ENCODE measurements at regions not wholly inside any gene's neighbourhood (a gene's known extent, or its start where the extent isn't known, plus 50 kb on each side); places are given as distances from the start of the nearest gene placed in this dataset.

DNA sequence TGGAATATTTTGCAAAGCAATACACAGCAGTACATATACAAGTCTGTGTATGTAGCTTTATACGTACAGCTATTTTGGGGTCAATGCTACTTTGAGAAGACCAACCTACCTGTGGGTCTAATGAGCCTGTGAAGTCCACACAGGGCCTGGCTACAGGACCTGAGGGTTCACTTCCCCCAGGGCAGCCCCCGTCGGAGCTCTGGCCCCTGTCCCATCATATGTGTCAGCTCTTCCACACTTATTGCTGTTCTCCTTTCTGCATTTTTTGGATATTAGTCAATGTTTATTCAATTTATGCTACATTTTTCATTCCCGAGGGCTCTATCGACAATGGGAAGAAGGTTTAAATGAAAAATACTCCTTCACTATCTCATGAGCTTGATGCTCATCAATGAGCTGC, 1473.6 kb downstream of the BRD1 start:
- Histone ChIP-seq H3K79me1 (ENCODE audit: low read depth in 1 of 2, low read length in 2 of 2) (no peaks in the 10 kb centered on the region), H3K9me1 (ENCODE audit: insufficient read depth, low read length) (no peaks in the 10 kb centered on the region), H2BK15ac (ENCODE audit: low read depth, low read length) (no peak overlapping the region), H3K27me3 (ENCODE audit: control insufficient read depth, insufficient read depth, low read length) (no peaks in the 10 kb centered on the region), H4K8ac (ENCODE audit: low read depth in 2 of 2, low read length in 2 of 2) (no peak overlapping the region), H4K91ac (ENCODE audit: insufficient read depth, low read depth, low read length) (no peak overlapping the region), H2BK120ac (ENCODE audit: low read depth, low read length) (no peak overlapping the region), H2BK5ac (ENCODE audit: low read depth, low read length, poor library complexity, severe bottlenecking) (no peak overlapping the region), H3K18ac (ENCODE audit: low read depth, low read length) (no peak overlapping the region), H3K56ac (ENCODE audit: extremely low read depth, insufficient read depth, low read length) (no peak overlapping the region), H2AFZ (replicated peaks; ENCODE audit: low read length, poor library complexity) (no peak overlapping the region), H3K14ac (replicated peaks; ENCODE audit: low read depth, low read length) (no peak overlapping the region), H2AK5ac (ENCODE audit: low read depth, low read length) (no peak overlapping the region), H2AK9ac (replicated peaks; ENCODE audit: low read depth, low read length, poor library complexity) (no peak overlapping the region), H3K4me1 (ENCODE audit: control insufficient read depth, insufficient read depth, low read length) (no peaks in the 10 kb centered on the region), H3K9ac (ENCODE audit: low read depth, low read length) (no peak overlapping the region), H3K36me3 (ENCODE audit: control insufficient read depth, insufficient read depth, low read length) (no peaks in the 10 kb centered on the region), H4K20me1 (ENCODE audit: insufficient read depth, low read length) (no peaks in the 10 kb centered on the region), H3K27ac (ENCODE audit: insufficient read depth, low read length) (no peak overlapping the region), H3K9me3 (ENCODE audit: control insufficient read depth, insufficient read depth, low read length) (peaks cover 57% of the 10 kb centered on the region), H3K4ac (ENCODE audit: low read depth, low read length) (no peak overlapping the region), H4K5ac (ENCODE audit: low read depth, low read length) (no peak overlapping the region), H3K4me3 (ENCODE audit: insufficient read depth, low read depth, low read length) (no peak overlapping the region), H3K23ac (ENCODE audit: low read depth, low read length) (no peak overlapping the region), H2BK20ac (ENCODE audit: low read depth, low read length) (no peak overlapping the region), H3K4me2 (ENCODE audit: low read depth, low read length) (no peak overlapping the region)
- DNase-seq (no peak), ATAC-seq (ENCODE audit: low read depth) (no peak)
- BruUV-seq (replicated peaks): no TSS peak
- POLR2A ChIA-PET (ENCODE audit: unreplicated experiment): no interaction called here
- CTCF ChIA-PET: no interaction called here
- intact Hi-C loops (cut with micrococcal nuclease) (no loop called here), dilution Hi-C loops (cut with HindIII; ENCODE audit: low sequenced_read_pairs, unreplicated experiment) (no loop called here), in situ Hi-C loops (cut with MboI; ENCODE audit: low sequenced_read_pairs) (no loop called here)
- no CpG with 5 or more reads among the region's 5 CpGs for WGBS, 2 experiments (ENCODE audit: extremely low coverage in 2 of 2, insufficient read length in 1 of 2)
- TF ChIP-seq MAFK (IDR thresholded peaks at IDR 0.05; ENCODE audit: low read depth, low read length) (no peak), POLR2A (IDR thresholded peaks at IDR 0.05; ENCODE audit: low read depth, low read length) (no peak), CEBPB (IDR thresholded peaks at IDR 0.05; ENCODE audit: low read depth, low read length) (no peak), NFE2L2 (IDR thresholded peaks at IDR 0.05; ENCODE audit: low read depth, low read length) (no peak), RFX5 (IDR thresholded peaks at IDR 0.05; ENCODE audit: low read depth, low read length) (no peak), CHD1 (IDR thresholded peaks at IDR 0.05; ENCODE audit: low read depth, low read length) (no peak), RAD21 (IDR thresholded peaks at IDR 0.05; ENCODE audit: low read length) (no peak), BHLHE40 (IDR thresholded peaks at IDR 0.05; ENCODE audit: low read depth, low read length) (no peak), FOS (IDR thresholded peaks at IDR 0.05; ENCODE audit: low read depth, low read length) (no peak), MXI1 (IDR thresholded peaks at IDR 0.05; ENCODE audit: borderline replicate concordance, low read depth, low read length) (no peak)
- TF ChIP-seq, protein P1, sequence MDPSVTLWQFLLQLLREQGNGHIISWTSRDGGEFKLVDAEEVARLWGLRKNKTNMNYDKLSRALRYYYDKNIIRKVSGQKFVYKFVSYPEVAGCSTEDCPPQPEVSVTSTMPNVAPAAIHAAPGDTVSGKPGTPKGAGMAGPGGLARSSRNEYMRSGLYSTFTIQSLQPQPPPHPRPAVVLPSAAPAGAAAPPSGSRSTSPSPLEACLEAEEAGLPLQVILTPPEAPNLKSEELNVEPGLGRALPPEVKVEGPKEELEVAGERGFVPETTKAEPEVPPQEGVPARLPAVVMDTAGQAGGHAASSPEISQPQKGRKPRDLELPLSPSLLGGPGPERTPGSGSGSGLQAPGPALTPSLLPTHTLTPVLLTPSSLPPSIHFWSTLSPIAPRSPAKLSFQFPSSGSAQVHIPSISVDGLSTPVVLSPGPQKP (IDR thresholded peaks at IDR 0.05; ENCODE audit: borderline replicate concordance, low read depth, low read length): no peak
- TF ChIP-seq, protein P2, sequence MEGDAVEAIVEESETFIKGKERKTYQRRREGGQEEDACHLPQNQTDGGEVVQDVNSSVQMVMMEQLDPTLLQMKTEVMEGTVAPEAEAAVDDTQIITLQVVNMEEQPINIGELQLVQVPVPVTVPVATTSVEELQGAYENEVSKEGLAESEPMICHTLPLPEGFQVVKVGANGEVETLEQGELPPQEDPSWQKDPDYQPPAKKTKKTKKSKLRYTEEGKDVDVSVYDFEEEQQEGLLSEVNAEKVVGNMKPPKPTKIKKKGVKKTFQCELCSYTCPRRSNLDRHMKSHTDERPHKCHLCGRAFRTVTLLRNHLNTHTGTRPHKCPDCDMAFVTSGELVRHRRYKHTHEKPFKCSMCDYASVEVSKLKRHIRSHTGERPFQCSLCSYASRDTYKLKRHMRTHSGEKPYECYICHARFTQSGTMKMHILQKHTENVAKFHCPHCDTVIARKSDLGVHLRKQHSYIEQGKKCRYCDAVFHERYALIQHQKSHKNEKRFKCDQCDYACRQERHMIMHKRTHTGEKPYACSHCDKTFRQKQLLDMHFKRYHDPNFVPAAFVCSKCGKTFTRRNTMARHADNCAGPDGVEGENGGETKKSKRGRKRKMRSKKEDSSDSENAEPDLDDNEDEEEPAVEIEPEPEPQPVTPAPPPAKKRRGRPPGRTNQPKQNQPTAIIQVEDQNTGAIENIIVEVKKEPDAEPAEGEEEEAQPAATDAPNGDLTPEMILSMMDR (conservative IDR thresholded peaks at IDR 0.05; ENCODE audit: low read depth, low read length): no peak
- TF ChIP-seq, protein P3, sequence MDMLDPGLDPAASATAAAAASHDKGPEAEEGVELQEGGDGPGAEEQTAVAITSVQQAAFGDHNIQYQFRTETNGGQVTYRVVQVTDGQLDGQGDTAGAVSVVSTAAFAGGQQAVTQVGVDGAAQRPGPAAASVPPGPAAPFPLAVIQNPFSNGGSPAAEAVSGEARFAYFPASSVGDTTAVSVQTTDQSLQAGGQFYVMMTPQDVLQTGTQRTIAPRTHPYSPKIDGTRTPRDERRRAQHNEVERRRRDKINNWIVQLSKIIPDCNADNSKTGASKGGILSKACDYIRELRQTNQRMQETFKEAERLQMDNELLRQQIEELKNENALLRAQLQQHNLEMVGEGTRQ (IDR thresholded peaks at IDR 0.05; ENCODE audit: low read depth, low read length): no peak

Measured in IMR-90 (cell line).